ENCODE measurements at regions not wholly inside any gene's neighbourhood (a gene's known extent, or its start where the extent isn't known, plus 50 kb on each side); places are given as distances from the start of the nearest gene placed in this dataset. TPM values are rescaled to one million over a fixed set of nuclear protein-coding genes. Genes with fewer than 3 reads are reported as not detected.

Small RNA genes in the stretch of these regions (small RNA-seq; reads per million reads assigned to genes)
- not detected for gene BX842568.4 (ENCODE audit: insufficient read depth)
